Gastroesophageal sphincter (tissue), 3 donors: ENCODE measurements at regions not wholly inside any gene's neighbourhood (a gene's known extent, or its start where the extent isn't known, plus 50 kb on each side); places are given as distances from the start of the nearest gene placed in this dataset.

ENCODE experiments used
- CTCF ChIP-seq, 4 experiments: fragments of 200-600 bp in 2 of 4; fragments of 450-650 bp in 2 of 4; sonication (generic) in 1 of 4; IDR thresholded peaks; one replicate each; pipeline ENCODE4 v1.5.1; 2017 to 2019; ENCODE audit warnings: antibody characterized with exemption in 4 of 4, mild to moderate bottlenecking in 2 of 4, moderate library complexity in 2 of 4
- EP300 ChIP-seq: sonication (generic); formaldehyde crosslinking; IDR thresholded peaks from one replicate; pipeline ENCODE4 v1.6.1; 2017; ENCODE audit warnings: antibody characterized with exemption, mild to moderate bottlenecking
- POLR2A ChIP-seq, 2 donors: fragments of 450-650 bp; IDR thresholded peaks; one replicate each; pipeline ENCODE4 v1.6.1; 2017; ENCODE audit warnings: antibody characterized with exemption in 2 of 2, mild to moderate bottlenecking in 2 of 2, moderate library complexity in 1 of 2
- POLR2AphosphoS5 ChIP-seq: sonication (generic); formaldehyde crosslinking; IDR thresholded peaks from one replicate; pipeline ENCODE4 v1.6.1; 2017; ENCODE audit warnings: antibody characterized with exemption

DNA sequence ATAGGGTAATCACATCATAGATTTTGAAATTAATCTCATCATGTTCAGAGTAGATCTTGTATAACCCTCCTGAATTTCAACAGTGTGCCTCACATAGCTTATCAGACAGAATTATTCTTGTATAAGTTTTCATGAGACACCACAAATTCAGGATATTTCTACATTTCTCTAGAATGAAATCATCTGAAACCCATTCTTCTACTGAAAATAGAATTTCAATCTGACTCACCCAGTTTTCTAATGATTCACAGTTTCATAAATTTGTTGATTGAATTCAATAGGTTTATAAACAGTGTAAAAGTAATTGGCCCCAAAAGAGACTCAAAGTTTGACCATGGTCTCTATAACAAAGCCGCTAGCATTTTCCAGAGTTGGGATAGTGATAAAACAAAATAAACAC, 1082.6 kb upstream of the EPHA6 start:
- no peak for TF ChIP-seq CTCF (IDR thresholded peaks at IDR 0.05)
- TF ChIP-seq POLR2A (IDR thresholded peaks at IDR 0.05): no peak
- no peak for TF ChIP-seq POLR2AphosphoS5
- no peak for TF ChIP-seq EP300
